Mucosa of rectum (tissue), 2 donors: ENCODE measurements at regions not wholly inside any gene's neighbourhood (a gene's known extent, or its start where the extent isn't known, plus 50 kb on each side); places are given as distances from the start of the nearest gene placed in this dataset.

ENCODE experiments used
- H3K27ac ChIP-seq, 2 donors: one replicate each; pipeline ENCODE4 v1.7.0; 2013; ENCODE audit warnings: inconsistent platforms in 2 of 2, low read depth in 2 of 2, low read length in 2 of 2
- H3K27me3 ChIP-seq, 2 donors: one replicate each; pipeline ENCODE4 v1.7.0; 2013; ENCODE audit warnings: low read length in 2 of 2; ENCODE audit not compliant: control insufficient read depth in 2 of 2, insufficient read depth in 2 of 2
- H3K36me3 ChIP-seq, 2 donors: one replicate each; pipeline ENCODE4 v1.7.0; 2013; ENCODE audit warnings: low read length in 2 of 2; ENCODE audit not compliant: control insufficient read depth in 2 of 2, insufficient read depth in 2 of 2
- H3K4me1 ChIP-seq, 2 donors: one replicate each; pipeline ENCODE4 v1.7.0; 2013; ENCODE audit warnings: low read length in 2 of 2, mild to moderate bottlenecking in 1 of 2; ENCODE audit not compliant: control insufficient read depth in 2 of 2, insufficient read depth in 2 of 2
- H3K4me3 ChIP-seq, 2 donors: one replicate each; pipeline ENCODE4 v1.7.0; 2013; ENCODE audit warnings: low read length in 2 of 2
- H3K9ac ChIP-seq, 2 donors: one replicate each; pipeline ENCODE4 v1.7.0; 2013; ENCODE audit warnings: low read length in 2 of 2, low read depth in 1 of 2, mild to moderate bottlenecking in 1 of 2
- H3K9me3 ChIP-seq, 2 donors: one replicate each; pipeline ENCODE4 v1.7.0; 2013; ENCODE audit warnings: low read length in 2 of 2; ENCODE audit not compliant: control insufficient read depth in 2 of 2
- donor health status: healthy.
- donor health status: Normal muscosa, but diverticular disease.

- H3K4me1 ChIP-seq: peaks cover 76 to 81% of the 10 kb centered on the region in 2 donors
These were observed 184.4 kb upstream of the KLF14 start for GRCh38 chr7:130918129-130919052.

DNA sequence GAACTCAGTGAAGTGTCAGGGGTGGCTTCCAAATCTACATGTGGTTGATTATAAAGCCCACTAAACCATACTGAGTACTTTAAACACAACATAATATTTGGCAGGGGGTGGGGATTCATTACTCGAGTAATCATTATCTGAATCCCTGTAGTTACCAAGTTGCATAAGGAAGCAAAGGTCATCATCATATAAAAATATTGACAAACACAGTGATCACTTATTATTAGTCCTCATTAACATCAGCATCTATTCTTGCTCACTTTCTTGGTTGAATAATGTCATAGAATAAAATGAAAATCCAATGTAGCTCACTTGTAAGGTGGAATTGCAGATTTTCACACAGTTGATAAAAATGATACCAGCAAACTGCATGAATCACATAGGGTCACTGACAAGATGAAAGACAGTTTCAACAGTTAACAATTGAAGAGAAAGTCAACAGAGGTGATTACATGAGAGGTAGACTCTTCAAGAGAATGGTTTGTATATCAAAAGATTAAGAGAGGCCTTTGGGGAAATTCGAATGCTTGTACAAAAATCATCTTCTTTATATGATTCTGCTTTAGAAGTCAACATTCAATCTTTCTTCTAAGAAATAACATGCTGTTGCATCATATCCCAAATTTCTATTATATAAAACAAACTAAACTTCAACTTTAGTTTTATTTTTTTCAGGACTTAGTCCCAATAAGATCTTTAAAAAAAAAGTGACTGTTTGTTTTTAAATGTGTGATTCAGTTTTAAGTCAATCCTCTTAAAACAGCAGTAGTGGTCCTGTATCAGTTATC lies 185.5 kb upstream of the KLF14 start:
- H3K9ac ChIP-seq: peak overlapping the region in 1 of 2 donors; percentile 73
- H3K27ac ChIP-seq: peak overlapping the region; percentile 95
- no peaks in the 10 kb centered on the region for H3K27me3 ChIP-seq
- H3K4me1 ChIP-seq: peaks cover 69 to 71% of the 10 kb centered on the region in 2 donors
- H3K9me3 ChIP-seq: no peaks in the 10 kb centered on the region
- H3K4me3 ChIP-seq: no peak overlapping the region
- H3K36me3 ChIP-seq: peaks cover 0 to 11% of the 10 kb centered on the region in 2 donors

More at GRCh38 chr7:130918129-130919052, 184.4 kb upstream of the KLF14 start:
- Histone ChIP-seq H3K36me3 (peaks cover 0 to 11% of the 10 kb centered on the region in 2 donors), H3K27me3 (no peaks in the 10 kb centered on the region), H3K9ac (peak overlapping the region; percentile 57 to 85), H3K9me3 (no peaks in the 10 kb centered on the region), H3K27ac (peak overlapping the region; percentile 95), H3K4me3 (peak overlapping the region; percentile 45 to 64)

DNA sequence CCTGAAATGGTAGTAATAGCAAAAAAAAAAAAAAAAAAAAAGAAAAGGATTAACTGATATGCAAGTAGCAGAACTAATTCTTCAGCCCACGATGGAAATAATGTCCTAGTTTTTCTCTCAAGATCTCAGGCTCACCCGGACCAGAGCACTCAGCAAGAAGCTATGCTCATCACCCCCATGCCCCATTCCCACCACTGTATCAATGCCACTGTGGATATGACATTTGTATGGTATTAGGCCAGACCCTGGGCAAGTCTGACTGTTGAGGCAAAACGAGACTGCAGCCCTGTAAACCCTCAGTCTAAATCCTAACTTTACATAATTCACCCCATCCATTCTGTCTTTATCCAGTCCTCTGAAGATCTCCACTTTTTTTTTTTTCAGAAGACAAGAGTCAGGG lies 186.1 kb upstream of the KLF14 start:
- Histone ChIP-seq H3K36me3 (peaks cover 0 to 11% of the 10 kb centered on the region in 2 donors), H3K9me3 (no peaks in the 10 kb centered on the region), H3K4me1 (peaks cover 63 to 69% of the 10 kb centered on the region in 2 donors), H3K27me3 (no peaks in the 10 kb centered on the region), H3K27ac (peak overlapping the region; percentile 90 to 95), H3K9ac (peak overlapping the region in 1 of 2 donors; percentile 73), H3K4me3 (no peak overlapping the region)

GRCh38 chr7:130921391-130922180 lies 187.6 kb upstream of the KLF14 start:
- no peaks in the 10 kb centered on the region for H3K27me3 ChIP-seq
- peaks cover 0 to 11% of the 10 kb centered on the region in 2 donors for H3K36me3 ChIP-seq
- H3K9me3 ChIP-seq: no peaks in the 10 kb centered on the region
- peaks cover 49 to 59% of the 10 kb centered on the region in 2 donors for H3K4me1 ChIP-seq
- peak overlapping the region; percentile 56 to 69 for H3K4me3 ChIP-seq
- H3K27ac ChIP-seq: peak overlapping the region; percentile 90 to 95
- peak overlapping the region; percentile 72 to 73 for H3K9ac ChIP-seq

DNA sequence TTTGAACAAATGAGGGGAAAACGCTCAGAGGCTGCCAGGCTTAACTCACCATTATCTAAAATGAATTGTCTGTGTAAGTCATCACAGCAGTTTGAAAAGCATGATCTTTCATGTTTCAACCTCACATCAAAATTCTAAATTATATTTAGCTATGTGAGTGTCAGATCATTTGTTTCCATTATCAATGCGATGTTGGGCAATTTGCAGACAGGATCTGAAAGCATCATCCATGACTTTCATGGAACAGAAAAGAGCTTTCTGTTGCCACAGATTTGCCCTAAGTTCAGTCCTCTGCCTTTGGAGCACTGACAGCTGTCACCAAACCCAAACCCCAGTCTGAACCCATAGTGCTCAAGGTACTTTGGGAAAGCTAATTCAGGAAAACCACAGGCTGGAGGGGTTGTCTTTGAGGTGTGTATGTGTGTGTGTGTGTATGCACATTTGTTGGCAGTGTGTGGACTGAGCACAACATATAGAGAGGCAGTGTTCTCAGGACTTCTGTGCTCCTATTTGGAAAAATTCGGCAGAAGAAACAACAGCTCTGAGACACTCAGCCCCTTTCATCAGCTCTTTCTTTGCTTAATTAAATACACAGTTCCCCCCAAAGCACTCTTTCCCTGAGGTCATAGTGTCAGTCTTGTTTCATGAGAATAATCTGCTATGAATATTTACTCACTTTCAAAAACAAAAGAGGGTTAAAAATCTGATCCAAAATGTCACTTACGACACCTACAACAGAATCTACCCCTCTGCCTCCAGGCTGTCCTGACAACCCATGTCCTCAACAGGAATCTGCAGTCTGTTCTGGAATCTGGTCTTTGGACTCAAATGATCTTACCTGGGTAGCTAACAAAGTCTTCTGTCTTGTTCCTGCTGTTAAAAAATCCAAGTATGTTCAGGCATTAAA lies 188.5 kb upstream of the KLF14 start:
- peak overlapping the region; percentile 72 to 73 for H3K9ac ChIP-seq
- H3K9me3 ChIP-seq: no peaks in the 10 kb centered on the region
- H3K4me1 ChIP-seq: peaks cover 49 to 55% of the 10 kb centered on the region in 2 donors
- no peaks in the 10 kb centered on the region for H3K27me3 ChIP-seq
- H3K4me3 ChIP-seq: peak overlapping the region in 1 of 2 donors; percentile 69
- H3K36me3 ChIP-seq: peaks cover 0 to 12% of the 10 kb centered on the region in 2 donors
- H3K27ac ChIP-seq: peak overlapping the region; percentile 90 to 95

GRCh38 chr7:130923365-130923764 lies 189.4 kb upstream of the KLF14 start:
- no peak overlapping the region for H3K9ac ChIP-seq

GRCh38 chr7:130923930-130924329 lies 189.9 kb upstream of the KLF14 start:
- Histone ChIP-seq H3K4me3 (no peak overlapping the region), H3K4me1 (peaks cover 38 to 48% of the 10 kb centered on the region in 2 donors), H3K9ac (no peak overlapping the region), H3K27me3 (no peaks in the 10 kb centered on the region), H3K9me3 (no peaks in the 10 kb centered on the region), H3K36me3 (peaks cover 0 to 14% of the 10 kb centered on the region in 2 donors), H3K27ac (peak overlapping the region; percentile 1 to 6)

More at GRCh38 chr7:130923365-130923764, 189.4 kb upstream of the KLF14 start:
- Histone ChIP-seq H3K4me3 (no peak overlapping the region), H3K4me1 (peaks cover 43 to 54% of the 10 kb centered on the region in 2 donors), H3K9me3 (no peaks in the 10 kb centered on the region), H3K27me3 (no peaks in the 10 kb centered on the region), H3K36me3 (peaks cover 0 to 14% of the 10 kb centered on the region in 2 donors), H3K27ac (peak overlapping the region in 1 of 2 donors; percentile 95)

DNA sequence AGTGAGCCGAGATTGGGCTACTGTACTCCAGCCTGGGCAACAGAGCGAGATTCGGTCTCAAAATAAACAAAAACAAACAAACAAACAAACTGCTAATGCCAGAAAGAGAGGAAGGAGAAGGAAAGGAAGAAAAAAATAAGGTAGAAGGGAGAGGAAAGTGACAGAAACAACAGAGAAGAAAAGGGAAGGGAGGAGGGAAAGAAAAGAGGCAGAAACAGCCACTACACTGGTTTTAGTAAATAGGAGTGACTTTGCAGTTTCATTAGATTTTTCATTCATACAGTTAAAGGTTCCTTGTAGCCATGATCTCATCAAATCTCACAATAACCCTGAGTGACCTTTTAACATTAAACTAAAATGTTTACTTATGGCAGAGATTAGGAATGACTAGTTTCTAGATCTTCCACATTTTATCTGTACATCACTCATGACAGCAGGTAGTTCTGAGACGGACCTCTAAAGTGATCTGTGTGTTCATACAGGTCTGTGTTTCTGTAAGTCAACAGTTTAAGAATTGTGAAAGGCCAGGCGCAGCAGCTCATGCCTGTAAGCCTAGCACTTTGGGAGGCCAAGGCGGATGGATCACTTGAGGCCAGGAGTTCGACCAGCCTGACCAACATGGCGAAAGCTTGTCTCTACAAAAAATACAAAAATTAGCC lies 191.3 kb upstream of the KLF14 start:
- Histone ChIP-seq H3K36me3 (peaks cover 0 to 14% of the 10 kb centered on the region in 2 donors), H3K27me3 (no peaks in the 10 kb centered on the region), H3K4me3 (no peak overlapping the region), H3K4me1 (peaks cover 30 to 41% of the 10 kb centered on the region in 2 donors), H3K9me3 (no peaks in the 10 kb centered on the region), H3K27ac (peak overlapping the region in 1 of 2 donors; percentile 50), H3K9ac (no peak overlapping the region)
